GM12878 (cell line): ENCODE measurements at regions not wholly inside any gene's neighbourhood (a gene's known extent, or its start where the extent isn't known, plus 50 kb on each side); places are given as distances from the start of the nearest gene placed in this dataset.

ENCODE experiments used
- ATAC-seq: fragments of 200-7000 bp; cut with Tn5 transposase; 3 replicates; pipeline ENCODE4 v1.9.1; 2020; ENCODE audit warnings: mild to moderate bottlenecking, moderate library complexity
- BruUV-seq: library from RNA; stranded (reverse); fragments of 400-500 nt; replicated peaks from 2 replicates; lab custom pipeline; 2021; lab: Mats Ljungman, UMichigan
- CTCF ChIA-PET: fragments of 300-600 bp; sonication (Branson Sonifier 250); formaldehyde crosslinking; extraction: SDS; loops from one replicate; lab custom pipeline; 2021; ENCODE audit warnings: inconsistent platforms; lab: Yijun Ruan, JAX
- POLR2A ChIA-PET: fragments of 350-600 bp; formaldehyde crosslinking; extraction: SDS; loops from one replicate; lab custom pipeline; 2021; ENCODE audit warnings: inconsistent platforms; lab: Charles Lee
- RAD21 ChIA-PET: fragments of 300-600 bp; sonication (Branson Sonifier 250); formaldehyde crosslinking; loops from one replicate; lab custom pipeline; 2023; ENCODE audit warnings: antibody characterized with exemption; ENCODE audit not compliant: unreplicated experiment; lab: Charles Lee
- SMC1A ChIA-PET: fragments of 300-600 bp; sonication (Branson Sonifier 250); formaldehyde crosslinking; loops from one replicate; lab custom pipeline; 2023; ENCODE audit not compliant: unreplicated experiment, uncharacterized antibody; lab: Charles Lee
- DNase-seq: peaks from one replicate; pipeline ENCODE4 v3.0.0-alpha.2; 2011; ENCODE audit warnings: low read depth, low spot score
- FAIRE-seq: peaks from 3 replicates; lab custom pipeline; 2011; peaks lifted over from hg19 to GRCh38; lab: Jason Lieb, UNC
- H2AFZ ChIP-seq: 2 replicates; pipeline ENCODE4 v1.6.0; 2011; ENCODE audit warnings: low read depth, low read length, control low read depth; ENCODE audit not compliant: control insufficient read depth
- H3K27ac ChIP-seq: 2 replicates; pipeline ENCODE4 v1.5.1; 2011; ENCODE audit warnings: control low read depth; ENCODE audit not compliant: control insufficient read depth, insufficient read depth
- H3K27me3 ChIP-seq, 2 experiments: replicated peaks in 1 of 2; 2 replicates each; pipeline versions ENCODE4 v1.6.0 to v1.6.1; 2011; ENCODE audit warnings: low read length in 1 of 2; ENCODE audit not compliant: control insufficient read depth in 2 of 2, insufficient read depth in 2 of 2
- H3K36me3 ChIP-seq, 2 experiments: 2 replicates each; pipeline ENCODE4 v1.5.1; 2011; ENCODE audit warnings: low read length in 1 of 2; ENCODE audit not compliant: control insufficient read depth in 2 of 2, insufficient read depth in 2 of 2
- H3K4me1 ChIP-seq: 2 replicates; pipeline ENCODE4 v1.6.1; 2011; ENCODE audit warnings: mild to moderate bottlenecking, low read length, moderate library complexity, mixed read lengths; ENCODE audit not compliant: control insufficient read depth, insufficient read depth
- H3K4me2 ChIP-seq: 2 replicates; pipeline ENCODE4 v1.6.0; 2011; ENCODE audit warnings: control low read depth; ENCODE audit not compliant: control insufficient read depth, insufficient read depth
- H3K4me3 ChIP-seq: fragments of 200-600 bp; sonication (generic); 2 replicates; pipeline ENCODE4 v1.5.1; 2016
- H3K79me2 ChIP-seq: 2 replicates; pipeline ENCODE4 v1.6.0; 2011; ENCODE audit warnings: low read length; ENCODE audit not compliant: control insufficient read depth, insufficient read depth
- H3K9ac ChIP-seq: 2 replicates; pipeline ENCODE4 v1.8.0; 2011; ENCODE audit warnings: low read length, control low read depth, mixed read lengths; ENCODE audit not compliant: control insufficient read depth, insufficient read depth
- H3K9me3 ChIP-seq: replicated peaks from 3 replicates; pipeline ENCODE4 v1.5.1; 2011; ENCODE audit warnings: mild to moderate bottlenecking, low read length; ENCODE audit not compliant: control insufficient read depth, insufficient read depth
- H4K20me1 ChIP-seq: 2 replicates; pipeline ENCODE4 v1.6.0; 2011; ENCODE audit not compliant: control insufficient read depth, insufficient read depth
- ZNF274 ChIP-seq: IDR thresholded peaks from one replicate; pipeline ENCODE4 v1.8.0; 2011; ENCODE audit not compliant: insufficient read length, insufficient read depth
- ZNF384 ChIP-seq: IDR thresholded peaks from 2 replicates; pipeline ENCODE4 v1.6.1; 2012; ENCODE audit warnings: low read depth, mild to moderate bottlenecking, low read length, improper control_type of control experiment, borderline replicate concordance
- WGBS: methylation state at CpG from one replicate; pipeline ENCODE4 v1.1.6; 2016; ENCODE audit warnings: low lambda C conversion rate; ENCODE audit not compliant: insufficient replicate concordance, insufficient coverage; ENCODE audit errors: missing lambda C conversion rate; 5-methylcytosine and 5-hydroxymethylcytosine counted together
- in situ Hi-C: fragments of 300-500 bp; cut with MboI; formaldehyde crosslinking; loops from 9 replicates; pipeline ENCODE4 v1.14.3; 2018; ENCODE audit warnings: mixed read lengths
- intact Hi-C: fragments of 100-400 bp; cut with micrococcal nuclease; formaldehyde crosslinking; loops from one replicate; pipeline ENCODE4 v1.14.2; 2022; ENCODE audit not compliant: unreplicated experiment

DNA sequence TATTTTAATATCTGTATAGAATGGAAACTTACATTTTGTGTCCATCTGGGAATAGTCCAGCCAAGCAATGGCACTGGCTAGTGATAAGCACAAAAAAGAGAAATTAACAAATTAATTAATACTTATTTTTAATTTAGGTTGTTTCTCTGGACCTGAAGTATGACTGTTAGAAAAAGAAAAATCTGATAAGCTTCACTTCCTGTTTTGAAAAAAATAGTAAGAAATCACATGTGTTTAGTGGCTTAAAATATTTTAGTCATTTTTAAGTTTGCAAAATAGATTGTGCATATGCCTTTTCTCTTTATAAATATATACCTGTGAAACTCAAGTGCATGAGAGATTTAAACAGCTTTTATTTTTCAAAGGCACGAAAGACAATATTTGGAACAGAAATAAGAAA lies 50.1 kb upstream of the CREB5 start:
- intact Hi-C loops: loop anchor here (5.0 kb wide), 1 partner anchor 490 kb away; no protein-coding TSS in a partner anchor
- TF ChIP-seq ZNF274 (no peak), ZNF384 (peak; percentile 55; the same call in 1 of the 2 replicates)
- FAIRE-seq: no peak
- WGBS: 45% methylated on average over 1 of the region's 1 CpG
- H3K27ac ChIP-seq: no peak overlapping the region
- H3K4me2 ChIP-seq: no peak overlapping the region
- BruUV-seq: no TSS peak
- H3K9ac ChIP-seq: no peak overlapping the region
- RAD21 ChIA-PET: interaction anchor here (0.6 to 1.2 kb wide), 6 partner anchors 9 to 1047 kb away, joined by 3 to 4 read pairs (median 3); no protein-coding TSS in a partner anchor
- H3K79me2 ChIP-seq: no peaks in the 10 kb centered on the region
- ATAC-seq: no peak
- SMC1A ChIA-PET: interaction anchor here (0.8 to 3.2 kb wide), 9 partner anchors 26 to 560 kb away, joined by 3 to 15 read pairs (median 4); no protein-coding TSS in a partner anchor
- CTCF ChIA-PET: interaction anchor here (0.9 to 6.7 kb wide), 21 partner anchors 9 to 564 kb away, joined by 3 to 33 read pairs (median 3); no protein-coding TSS in a partner anchor
- no peaks in the 10 kb centered on the region for H3K36me3 ChIP-seq
- POLR2A ChIA-PET: interaction anchor here (0.6 kb wide), 1 partner anchor 439 kb away, joined by 4 read pairs; no protein-coding TSS in a partner anchor
- H3K4me3 ChIP-seq: no peak overlapping the region
- H4K20me1 ChIP-seq: no peaks in the 10 kb centered on the region
- no peaks in the 10 kb centered on the region; a peak in 1 of 4 replicates for H3K27me3 ChIP-seq
- no peak for DNase-seq
- H2AFZ ChIP-seq: no peak overlapping the region
- peaks cover 4% of the 10 kb centered on the region; the same call in 2 of the 3 replicates for H3K9me3 ChIP-seq
- in situ Hi-C loops: no loop called here
- H3K4me1 ChIP-seq: no peaks in the 10 kb centered on the region
